GM12865 (cell line): ENCODE measurements at regions not wholly inside any gene's neighbourhood (a gene's known extent, or its start where the extent isn't known, plus 50 kb on each side); places are given as distances from the start of the nearest gene placed in this dataset.

Experiments
- DNase-seq: peaks from one replicate; pipeline ENCODE4 v3.0.0; 2010; ENCODE audit warnings: low read depth
- H3K4me3 ChIP-seq: 2 replicates; pipeline ENCODE4 v1.5.1; 2011; ENCODE audit warnings: mild to moderate bottlenecking, low read depth, low read length, control low read depth
- CTCF ChIP-seq: IDR thresholded peaks from 2 replicates; pipeline ENCODE4 v1.5.1; 2011; ENCODE audit warnings: low read length, control low read depth, low read depth, inconsistent platforms; ENCODE audit not compliant: insufficient read depth; ENCODE audit errors: missing control alignments

- no peak for TF ChIP-seq CTCF
- DNase-seq, result no peak
- no peak overlapping the region for H3K4me3 ChIP-seq
These were observed 398.4 kb upstream of the NR2F2 start for GRCh38 chr15:95932141-95932540.

GRCh38 chr15:95932676-95933075 is 397.8 kb upstream of the NR2F2 start:
- no peak for DNase-seq
- TF ChIP-seq CTCF, result no peak

DNA sequence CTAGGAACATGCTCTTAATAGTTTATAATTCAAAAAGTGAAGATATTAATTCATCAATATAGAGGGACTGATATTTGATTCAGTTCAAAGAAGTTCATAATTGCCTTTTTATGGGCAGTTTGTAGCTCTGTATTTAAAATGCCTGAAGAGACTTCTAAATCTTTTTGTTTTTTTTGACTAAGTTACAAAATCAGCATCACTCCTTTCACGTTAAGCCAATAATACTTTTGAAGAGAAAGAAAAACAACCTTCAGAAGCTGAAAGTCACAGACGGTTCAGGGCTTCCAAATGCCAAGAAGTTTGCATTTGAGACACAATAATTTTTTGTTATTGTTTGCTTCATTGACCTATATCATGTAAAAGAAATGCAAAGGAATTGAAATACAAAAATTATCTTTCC is 394.6 kb upstream of the NR2F2 start:
- no peak for TF ChIP-seq CTCF
- H3K4me3 ChIP-seq, result no peak overlapping the region
- no peak for DNase-seq

More at GRCh38 chr15:95932676-95933075, 397.8 kb upstream of the NR2F2 start:
- no peak overlapping the region for H3K4me3 ChIP-seq

DNA sequence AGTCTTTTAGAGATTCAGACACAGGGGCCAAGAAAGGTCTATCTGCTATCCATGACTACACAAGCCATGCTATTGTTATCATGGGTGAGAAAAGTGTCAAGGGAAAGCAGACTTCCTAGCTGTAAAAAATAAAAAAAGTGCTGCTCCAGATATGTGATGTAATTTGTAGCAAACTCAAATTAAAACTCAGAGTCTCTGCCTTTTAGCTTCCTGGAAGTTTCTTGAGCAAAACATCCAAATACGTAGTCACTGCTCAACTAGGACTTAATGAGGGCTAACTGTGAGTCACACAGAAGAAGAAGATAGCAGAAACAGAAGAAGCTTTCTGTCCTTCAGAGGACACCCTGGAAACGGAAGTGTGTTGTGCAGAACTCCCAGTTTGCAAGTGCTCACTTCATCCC is 393.4 kb upstream of the NR2F2 start:
- no peak overlapping the region for H3K4me3 ChIP-seq
- no peak for TF ChIP-seq CTCF
- DNase-seq, result no peak

GRCh38 chr15:95940431-95940985 is 390.0 kb upstream of the NR2F2 start:
- no peak for DNase-seq

DNA sequence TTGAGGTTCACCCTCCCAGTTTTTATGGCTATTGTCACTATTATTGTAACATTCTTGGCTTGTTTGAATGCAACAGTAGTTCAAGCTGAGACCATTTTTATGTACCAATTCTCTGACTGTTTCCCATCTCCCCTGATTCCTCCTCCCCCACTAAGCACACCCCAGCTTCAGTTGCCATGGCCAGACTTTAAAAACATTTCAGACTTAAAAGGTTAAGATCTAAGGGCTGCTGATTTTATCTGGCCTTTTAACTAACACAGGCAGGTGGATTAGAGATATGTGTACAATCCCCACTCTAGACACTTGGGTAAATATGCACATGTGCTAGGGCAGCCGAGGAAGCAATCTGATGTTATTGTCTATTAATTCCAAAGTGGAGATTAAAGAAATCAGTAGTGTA is 386.3 kb upstream of the NR2F2 start:
- no peak for TF ChIP-seq CTCF
- no peak for DNase-seq

More at GRCh38 chr15:95940431-95940985, 390.0 kb upstream of the NR2F2 start:
- no peak overlapping the region for H3K4me3 ChIP-seq
- TF ChIP-seq CTCF, result no peak

GRCh38 chr15:95944661-95945255 is 385.7 kb upstream of the NR2F2 start:
- no peak for TF ChIP-seq CTCF
- DNase-seq, result no peak
- no peak overlapping the region for H3K4me3 ChIP-seq

More for the DNA sequence above, 386.3 kb upstream of the NR2F2 start:
- no peak overlapping the region for H3K4me3 ChIP-seq
